ENCODE measurements at regions not wholly inside any gene's neighbourhood (a gene's known extent, or its start where the extent isn't known, plus 50 kb on each side); places are given as distances from the start of the nearest gene placed in this dataset.

- TF ChIP-seq CTCF (conservative IDR thresholded peaks at IDR 0.05) (no peak), ZFX (IDR thresholded peaks at IDR 0.05) (no peak)
These were observed 1058.2 kb upstream of the PCDH20 start for GRCh38 chr13:62473944-62474237.

Measured in C4-2B (cell line).